GM21723 (cell line): ENCODE measurements at regions not wholly inside any gene's neighbourhood (a gene's known extent, or its start where the extent isn't known, plus 50 kb on each side); places are given as distances from the start of the nearest gene placed in this dataset.

Experiments
- ATAC-seq: cut with Tn5 transposase; IDR thresholded peaks from one replicate; pipeline ENCODE4 v1.9.1; 2021; ENCODE audit warnings: mild to moderate bottlenecking, moderate library complexity; ENCODE audit not compliant: unreplicated experiment

DNA sequence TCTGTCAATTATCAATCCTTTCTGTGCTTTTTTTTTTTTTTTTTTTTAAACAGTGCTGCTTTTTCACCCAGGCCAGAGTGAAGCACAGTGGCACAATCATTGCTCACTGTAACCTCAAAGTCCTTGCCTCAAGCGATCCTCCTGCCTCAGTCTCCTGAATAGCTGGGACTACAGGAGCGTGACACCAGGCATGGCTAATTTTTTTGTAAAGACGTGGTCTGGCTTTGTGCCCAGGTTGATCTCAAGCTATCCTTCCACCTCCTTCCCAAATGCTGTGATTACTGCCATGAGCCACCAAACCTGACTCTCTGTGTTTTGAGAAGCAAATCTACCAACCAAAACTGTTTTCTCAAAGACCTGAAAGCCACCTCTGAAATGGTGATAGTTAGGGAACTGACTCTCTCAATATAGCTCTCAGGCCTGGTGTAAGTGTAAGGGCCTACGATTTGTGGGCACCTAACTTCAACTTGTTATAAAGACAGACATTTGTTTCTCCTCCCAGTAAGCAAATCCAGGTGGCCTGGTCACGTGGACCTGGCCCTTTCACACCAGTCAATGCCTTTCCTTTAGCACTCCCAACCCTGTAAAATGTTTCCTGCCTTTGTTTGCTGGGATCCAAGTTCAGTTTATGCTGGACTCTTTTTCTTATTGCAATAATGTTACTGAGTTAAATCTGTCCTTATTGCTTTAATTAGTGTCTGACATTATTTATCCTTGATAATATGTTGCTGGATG lies 2015.9 kb downstream of the PCDH7 start:
- ATAC-seq, result no peak

DNA sequence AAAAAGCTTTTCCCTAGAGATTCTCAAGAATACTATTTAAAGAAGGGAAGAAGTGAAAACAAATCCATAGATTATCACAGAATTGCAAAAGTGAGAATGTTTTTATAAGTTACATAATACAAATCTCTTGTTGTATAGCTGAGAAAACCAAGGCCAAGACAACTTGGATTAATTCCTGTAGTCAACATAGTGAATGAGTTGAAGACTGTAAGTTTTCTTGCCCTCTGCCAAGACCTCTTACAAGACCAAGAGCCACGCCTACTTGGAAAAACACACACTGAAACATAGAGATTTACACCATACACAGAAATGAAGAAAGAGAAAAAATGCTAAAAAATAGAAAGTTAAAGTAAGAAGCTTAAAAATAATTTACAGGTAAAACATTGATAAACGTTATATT lies 2024.0 kb downstream of the PCDH7 start:
- no peak for ATAC-seq

GRCh38 chr4:32745351-32745750 lies 2025.2 kb downstream of the PCDH7 start:
- no peak for ATAC-seq

- ATAC-seq, result no peak
Measured at GRCh38 chr4:32748061-32748460, 2027.9 kb downstream of the PCDH7 start.

- no peak for ATAC-seq
Measured at GRCh38 chr4:32748498-32748897, 2028.3 kb downstream of the PCDH7 start.

DNA sequence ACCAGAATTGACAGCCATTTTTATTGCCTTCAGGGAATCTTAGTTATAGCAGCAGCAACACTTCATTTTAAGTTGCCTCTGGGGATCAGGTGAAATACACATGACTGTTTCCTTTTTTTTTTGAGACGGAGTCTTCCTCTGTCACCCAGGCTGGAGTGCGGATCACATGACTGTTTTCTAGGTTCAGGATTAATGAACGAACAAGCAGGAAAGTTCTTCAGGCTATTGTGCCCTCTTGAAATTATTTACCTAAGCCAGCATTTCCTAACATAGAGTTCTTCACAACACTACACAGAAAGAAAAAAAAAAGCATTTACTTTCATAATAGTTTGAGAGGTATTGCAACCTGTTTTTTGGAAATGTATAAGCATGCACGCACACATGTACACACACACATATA lies 2032.8 kb downstream of the PCDH7 start:
- no peak for ATAC-seq

DNA sequence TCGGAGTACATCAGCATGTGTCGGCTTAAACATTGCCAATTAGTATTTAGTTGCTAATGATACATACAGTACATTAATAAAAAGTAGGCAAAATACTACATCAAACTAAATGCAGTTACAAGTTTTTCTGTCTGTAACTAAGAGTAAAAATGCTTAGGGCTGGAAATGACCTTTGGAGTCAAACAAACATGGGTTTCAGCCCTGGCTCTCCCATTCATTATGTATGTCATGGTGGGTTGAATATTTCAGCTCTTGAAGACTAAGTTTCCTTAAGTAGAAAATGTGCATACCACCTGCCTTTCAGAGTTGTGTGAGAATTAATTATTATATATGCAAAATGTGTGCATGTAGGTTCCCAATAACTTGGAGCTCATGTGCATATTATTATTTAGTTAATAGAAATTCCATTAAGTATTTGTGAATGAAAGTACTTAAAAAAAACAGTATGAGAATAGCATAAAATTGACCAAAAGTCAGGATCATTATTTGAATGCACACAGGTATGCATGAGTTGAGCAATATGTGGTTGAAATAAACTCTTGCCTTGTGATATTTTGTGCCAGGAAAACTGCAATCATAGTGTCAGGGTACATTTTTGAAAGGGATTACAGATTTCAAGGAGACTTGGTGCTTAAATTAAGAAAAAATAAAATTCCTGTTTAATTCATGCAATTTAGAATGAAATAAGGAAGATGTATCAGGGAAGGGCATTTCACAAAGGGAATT lies 2048.7 kb downstream of the PCDH7 start:
- ATAC-seq, result no peak

- no peak for ATAC-seq
Measured at GRCh38 chr4:32771491-32771890, 2051.3 kb downstream of the PCDH7 start.

GRCh38 chr4:32775049-32775448 lies 2054.9 kb downstream of the PCDH7 start:
- ATAC-seq, result no peak

GRCh38 chr4:32776435-32777203 lies 2056.4 kb downstream of the PCDH7 start:
- no peak for ATAC-seq

GRCh38 chr4:32778025-32778424 lies 2057.9 kb downstream of the PCDH7 start:
- ATAC-seq, result no peak

GRCh38 chr4:32778938-32779337 lies 2058.8 kb downstream of the PCDH7 start:
- ATAC-seq, result no peak

DNA sequence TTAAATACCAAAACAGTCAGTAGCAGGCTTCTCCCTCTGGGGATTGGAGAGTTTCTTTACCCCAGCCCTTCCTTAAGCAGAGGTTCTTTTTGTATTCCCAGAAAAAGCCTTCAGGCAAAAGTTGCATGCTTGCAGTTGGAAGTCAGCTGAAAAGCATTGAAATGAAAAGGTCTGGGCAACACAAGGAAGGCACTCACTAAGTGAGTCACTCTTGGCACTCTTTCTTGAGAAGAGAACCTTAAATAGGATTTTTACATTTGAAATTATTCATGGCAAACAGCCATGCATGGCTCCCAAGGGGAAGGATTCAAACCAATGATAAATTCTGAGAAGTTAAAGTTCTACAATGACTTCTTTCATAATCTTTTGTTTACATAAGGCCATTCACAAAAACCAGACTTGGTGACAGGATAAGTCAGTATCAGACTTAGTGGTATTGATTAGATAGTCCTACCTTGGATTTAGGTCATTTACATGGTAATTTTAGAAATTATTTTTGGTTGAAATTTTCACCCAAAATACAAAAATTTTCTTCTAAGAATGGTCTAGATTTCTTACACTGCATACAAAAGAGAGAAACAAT lies 2068.9 kb downstream of the PCDH7 start:
- no peak for ATAC-seq

DNA sequence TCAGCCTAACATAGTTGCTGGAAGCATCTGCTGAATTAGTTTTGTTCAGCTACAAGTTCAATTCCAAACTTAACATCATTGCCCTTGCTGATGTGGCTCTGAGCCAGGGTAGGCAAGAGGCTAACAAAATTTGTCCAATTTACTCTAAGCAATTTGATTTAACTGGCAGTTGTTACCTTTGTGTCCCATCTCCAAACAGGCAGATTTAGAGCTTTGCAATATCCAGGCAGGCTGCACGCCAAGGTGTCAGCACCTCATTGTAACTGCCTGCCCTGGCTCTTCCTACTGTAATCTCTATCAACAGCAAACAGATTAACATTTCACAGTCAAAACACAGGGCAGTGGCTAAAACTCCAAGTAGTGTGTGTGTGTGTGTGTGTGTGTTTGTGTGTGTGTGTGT lies 2070.6 kb downstream of the PCDH7 start:
- no peak for ATAC-seq

DNA sequence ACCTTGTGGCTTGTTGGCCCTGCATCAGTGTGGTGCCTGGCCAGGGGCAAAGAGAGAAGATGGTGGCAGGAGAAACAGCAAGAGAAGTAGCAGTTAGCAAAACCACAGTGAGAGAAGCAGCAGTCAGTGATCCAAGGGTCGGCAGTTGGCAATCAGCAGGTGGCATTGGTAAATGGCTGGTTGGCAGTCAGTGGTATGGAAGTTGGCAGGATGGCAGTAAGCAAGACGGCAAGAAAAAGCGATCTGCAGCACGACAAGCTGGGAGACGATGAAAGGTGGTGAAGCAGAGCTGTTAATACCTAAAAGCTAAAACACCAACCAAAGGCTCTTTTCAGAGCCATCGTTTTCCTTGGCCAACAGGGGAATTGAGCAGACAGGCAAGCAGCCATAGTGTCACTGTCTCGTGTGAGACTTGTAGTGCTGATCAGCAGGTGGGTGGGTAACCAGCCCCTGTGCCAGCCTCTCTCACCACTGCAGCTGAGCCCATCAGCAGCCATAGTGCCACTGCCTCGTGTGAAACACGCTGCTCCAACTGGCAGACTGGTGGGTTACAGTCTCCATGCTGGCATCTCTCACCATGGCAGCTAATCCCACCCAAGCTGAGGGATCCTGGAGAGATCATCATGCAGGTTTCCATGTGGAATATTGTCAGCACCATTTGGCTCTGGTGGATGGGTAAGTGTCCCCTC lies 2078.4 kb downstream of the PCDH7 start:
- no peak for ATAC-seq

DNA sequence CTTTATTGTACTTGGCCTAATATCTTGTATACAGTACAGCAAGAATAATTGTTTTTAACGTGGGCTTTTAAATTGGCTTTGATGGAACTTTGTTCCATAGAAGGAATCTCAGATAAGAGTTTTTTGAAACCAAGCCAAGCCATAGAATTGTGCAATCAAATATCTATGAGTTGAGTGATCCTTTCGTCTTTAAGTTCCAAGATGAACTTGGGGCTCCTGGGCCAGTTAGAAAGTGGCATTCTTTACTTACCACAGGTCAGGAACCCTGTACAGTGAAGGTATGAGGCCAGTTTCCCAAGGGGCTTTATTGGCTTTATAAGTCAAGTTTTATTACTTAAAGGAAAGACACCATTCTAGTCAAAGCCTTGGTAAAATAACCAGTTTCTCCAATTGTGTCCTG lies 2104.2 kb downstream of the PCDH7 start:
- ATAC-seq, result no peak

DNA sequence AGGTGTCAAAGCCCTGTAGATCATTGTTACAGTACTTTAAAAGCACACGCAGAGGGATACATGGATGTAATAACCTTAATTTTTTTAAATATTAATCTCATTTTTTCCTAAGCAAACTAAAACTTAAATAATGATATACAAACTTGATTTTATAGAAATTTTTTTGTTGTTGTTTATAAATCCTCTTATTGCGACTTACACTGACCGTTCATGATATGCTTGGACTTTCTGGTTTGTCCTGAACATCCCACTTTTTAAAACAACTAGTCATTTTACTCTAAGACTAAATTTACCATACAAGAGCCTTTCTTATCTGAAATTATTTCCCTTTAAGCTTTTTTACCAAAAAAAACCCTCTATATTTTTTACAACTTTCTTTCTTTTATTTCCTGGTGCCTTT lies 2106.0 kb downstream of the PCDH7 start:
- ATAC-seq, result no peak

GRCh38 chr4:32830160-32830559 lies 2110.0 kb downstream of the PCDH7 start:
- no peak for ATAC-seq

DNA sequence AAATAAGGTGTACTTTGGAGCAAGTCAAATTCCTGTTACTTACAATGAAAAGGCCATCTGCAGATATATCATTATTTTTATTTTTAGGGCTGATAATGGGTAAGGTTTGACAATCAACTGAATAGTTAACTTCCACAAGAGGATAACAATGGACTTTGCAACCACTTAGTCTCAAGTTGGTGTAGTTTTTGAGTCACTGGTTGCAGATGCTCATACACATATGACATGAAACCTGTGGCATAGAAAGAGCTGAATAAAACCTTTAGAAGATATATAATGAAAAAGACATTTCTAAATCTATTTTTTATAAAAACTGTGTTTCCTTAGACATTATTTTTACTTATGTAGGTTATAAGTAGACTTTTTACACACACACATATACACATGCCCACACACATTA lies 2110.9 kb downstream of the PCDH7 start:
- no peak for ATAC-seq

DNA sequence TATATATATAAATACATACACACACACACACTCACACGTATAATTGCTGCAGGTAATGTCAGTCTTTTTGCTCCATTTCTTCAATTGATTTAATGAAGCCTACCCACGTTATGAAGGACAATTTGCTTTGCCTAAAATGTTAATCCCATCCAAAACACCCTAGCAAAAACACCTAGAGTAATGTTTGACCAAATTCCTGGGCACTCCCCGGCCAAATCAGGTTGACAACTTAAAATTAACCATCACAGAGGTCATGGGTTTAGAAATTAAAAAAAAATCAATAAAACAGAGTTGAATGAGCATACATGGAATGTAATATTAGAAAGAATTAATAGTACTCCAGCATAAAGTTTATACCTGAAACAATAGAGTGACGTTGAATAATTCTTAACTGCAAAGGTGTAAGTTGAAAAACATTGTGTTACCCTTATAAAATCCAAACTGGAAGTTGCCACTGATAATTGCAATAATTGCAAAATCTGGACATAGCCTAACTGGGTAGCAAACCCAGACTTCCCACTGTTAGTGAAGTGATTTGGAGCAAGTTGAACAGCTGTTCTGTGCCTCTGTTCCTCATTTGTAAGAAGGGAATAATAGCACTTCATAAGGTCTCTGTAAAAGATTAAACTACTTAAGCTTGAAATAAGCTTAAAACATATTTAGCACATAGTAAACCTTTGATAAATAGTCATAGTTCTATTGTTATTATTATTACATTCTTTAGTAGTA lies 2120.5 kb downstream of the PCDH7 start:
- ATAC-seq, result no peak
